ENCODE measurements at regions not wholly inside any gene's neighbourhood (a gene's known extent, or its start where the extent isn't known, plus 50 kb on each side); places are given as distances from the start of the nearest gene placed in this dataset.
A peak's percentile ranks its signal among the peaks of the same experiment; 100 is the strongest.

- CTCF ChIA-PET, result no interaction called here
- H3K9me3 ChIP-seq, result peaks cover 8% of the 10 kb centered on the region; the same call in 1 of the 3 replicates
- POLR2A ChIA-PET, result no interaction called here
These were observed 73.6 kb upstream of the UGP2 start for GRCh38 chr2:63768051-63768450.

DNA sequence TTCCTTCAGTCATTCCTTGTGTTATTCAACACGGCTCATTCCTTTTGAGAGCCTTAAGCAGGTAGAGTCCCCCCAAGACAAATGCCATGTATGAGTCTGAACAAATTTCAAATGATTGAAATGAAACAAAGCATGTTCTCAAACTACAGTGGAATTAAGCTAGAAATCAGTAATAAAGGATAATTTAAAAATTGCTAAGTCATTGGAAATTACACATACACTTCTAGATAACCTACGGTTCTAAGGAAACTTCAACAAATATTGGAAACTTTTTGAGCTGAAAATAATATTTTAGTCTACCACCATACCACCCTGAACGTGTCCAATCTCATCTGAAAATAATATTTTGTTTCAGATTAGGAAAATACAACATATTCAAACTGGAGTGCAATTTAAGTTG lies 71.8 kb upstream of the UGP2 start:
- no peak for DNase-seq (ENCODE audit: low read depth in 1 of 2, low spot score in 1 of 2)
- CTCF ChIA-PET, result interaction anchor here (1.3 kb wide), 1 partner anchor 83 kb away, joined by 3 read pairs; no protein-coding TSS in a partner anchor
- TF ChIP-seq MAFK (IDR thresholded peaks at IDR 0.05; ENCODE audit: partially characterized antibody) (peak; percentile 83), POLR2AphosphoS2 (conservative IDR thresholded peaks at IDR 0.05; ENCODE audit: low read length) (no peak), NFE2L2 (conservative IDR thresholded peaks at IDR 0.05; ENCODE audit: low read length) (peak; percentile 49; the same call in 1 of the 2 replicates)
- ATAC-seq, result no peak
- no peak overlapping the region for H3K4me2 ChIP-seq
- H3K4me3 ChIP-seq, result no peak overlapping the region
- 56% methylated on average over 3 of the region's 3 CpGs for WGBS (ENCODE audit: missing lambda C conversion rate)
- FAIRE-seq, result no peak
- H3K4me1 ChIP-seq, result no peaks in the 10 kb centered on the region
- H3K27ac ChIP-seq, result no peak overlapping the region
- H3K9me3 ChIP-seq, result peaks cover 8% of the 10 kb centered on the region; the same call in 1 of the 3 replicates
- POLR2A ChIA-PET, result no interaction called here

More at GRCh38 chr2:63768051-63768450, 73.6 kb upstream of the UGP2 start:
- Histone ChIP-seq H3K4me3 (no peak overlapping the region), H3K4me2 (no peak overlapping the region), H3K4me1 (no peaks in the 10 kb centered on the region), H3K27ac (no peak overlapping the region)
- DNase-seq (ENCODE audit: low read depth in 1 of 2, low spot score in 1 of 2), result no peak
- FAIRE-seq, result peak; percentile 36
- no peak for ATAC-seq
- TF ChIP-seq KDM5A (IDR thresholded peaks at IDR 0.05), result no peak
- no peak for TF ChIP-seq CHD4 (IDR thresholded peaks at IDR 0.05; ENCODE audit: borderline replicate concordance)
- TF ChIP-seq RAD21 (conservative IDR thresholded peaks at IDR 0.05 in 1 of 2, IDR thresholded peaks at IDR 0.05 in 1 of 2), result no peak
- no peak for TF ChIP-seq HDAC2 (IDR thresholded peaks at IDR 0.05)
- no peak for TF ChIP-seq MAZ (IDR thresholded peaks at IDR 0.05; ENCODE audit: borderline replicate concordance, low read depth, low read length)
- TF ChIP-seq TP53 (CRISPR knock-in tag; IDR thresholded peaks at IDR 0.05), result no peak
- no peak for TF ChIP-seq USF2 (IDR thresholded peaks at IDR 0.05)
- no peak for TF ChIP-seq PHF8 (IDR thresholded peaks at IDR 0.05; ENCODE audit: borderline replicate concordance, low read depth)
- no peak for TF ChIP-seq NR3C1 (IDR thresholded peaks at IDR 0.05)
- no peak for TF ChIP-seq EP300 (IDR thresholded peaks at IDR 0.05)
- TF ChIP-seq POLR2AphosphoS2 (conservative IDR thresholded peaks at IDR 0.05; ENCODE audit: low read length), result no peak
- TF ChIP-seq, protein P1, sequence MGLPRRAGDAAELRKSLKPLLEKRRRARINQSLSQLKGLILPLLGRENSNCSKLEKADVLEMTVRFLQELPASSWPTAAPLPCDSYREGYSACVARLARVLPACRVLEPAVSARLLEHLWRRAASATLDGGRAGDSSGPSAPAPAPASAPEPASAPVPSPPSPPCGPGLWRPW (IDR thresholded peaks at IDR 0.05), result no peak

GRCh38 chr2:63772061-63772460 lies 69.6 kb upstream of the UGP2 start:
- Histone ChIP-seq H3K4me3 (no peak overlapping the region), H3K27ac (no peak overlapping the region), H3K9me3 (peaks cover 4% of the 10 kb centered on the region; the same call in 1 of the 3 replicates), H3K4me2 (no peak overlapping the region), H3K4me1 (no peaks in the 10 kb centered on the region)
- FAIRE-seq, result no peak
- ChIA-PET CTCF (no interaction called here), POLR2A (no interaction called here)
- WGBS (ENCODE audit: missing lambda C conversion rate), result 35% methylated on average over 3 of the region's 3 CpGs
- no peak for DNase-seq (ENCODE audit: low read depth in 1 of 2, low spot score in 1 of 2)
- TF ChIP-seq FOSB (CRISPR knock-in tag; IDR thresholded peaks at IDR 0.05), result no peak
- TF ChIP-seq RARB (CRISPR knock-in tag; IDR thresholded peaks at IDR 0.05), result no peak
- TF ChIP-seq, protein P2, sequence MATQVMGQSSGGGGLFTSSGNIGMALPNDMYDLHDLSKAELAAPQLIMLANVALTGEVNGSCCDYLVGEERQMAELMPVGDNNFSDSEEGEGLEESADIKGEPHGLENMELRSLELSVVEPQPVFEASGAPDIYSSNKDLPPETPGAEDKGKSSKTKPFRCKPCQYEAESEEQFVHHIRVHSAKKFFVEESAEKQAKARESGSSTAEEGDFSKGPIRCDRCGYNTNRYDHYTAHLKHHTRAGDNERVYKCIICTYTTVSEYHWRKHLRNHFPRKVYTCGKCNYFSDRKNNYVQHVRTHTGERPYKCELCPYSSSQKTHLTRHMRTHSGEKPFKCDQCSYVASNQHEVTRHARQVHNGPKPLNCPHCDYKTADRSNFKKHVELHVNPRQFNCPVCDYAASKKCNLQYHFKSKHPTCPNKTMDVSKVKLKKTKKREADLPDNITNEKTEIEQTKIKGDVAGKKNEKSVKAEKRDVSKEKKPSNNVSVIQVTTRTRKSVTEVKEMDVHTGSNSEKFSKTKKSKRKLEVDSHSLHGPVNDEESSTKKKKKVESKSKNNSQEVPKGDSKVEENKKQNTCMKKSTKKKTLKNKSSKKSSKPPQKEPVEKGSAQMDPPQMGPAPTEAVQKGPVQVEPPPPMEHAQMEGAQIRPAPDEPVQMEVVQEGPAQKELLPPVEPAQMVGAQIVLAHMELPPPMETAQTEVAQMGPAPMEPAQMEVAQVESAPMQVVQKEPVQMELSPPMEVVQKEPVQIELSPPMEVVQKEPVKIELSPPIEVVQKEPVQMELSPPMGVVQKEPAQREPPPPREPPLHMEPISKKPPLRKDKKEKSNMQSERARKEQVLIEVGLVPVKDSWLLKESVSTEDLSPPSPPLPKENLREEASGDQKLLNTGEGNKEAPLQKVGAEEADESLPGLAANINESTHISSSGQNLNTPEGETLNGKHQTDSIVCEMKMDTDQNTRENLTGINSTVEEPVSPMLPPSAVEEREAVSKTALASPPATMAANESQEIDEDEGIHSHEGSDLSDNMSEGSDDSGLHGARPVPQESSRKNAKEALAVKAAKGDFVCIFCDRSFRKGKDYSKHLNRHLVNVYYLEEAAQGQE (IDR thresholded peaks at IDR 0.05), result no peak
- no peak for TF ChIP-seq USF2 (IDR thresholded peaks at IDR 0.05)
- no peak for TF ChIP-seq CHD4 (IDR thresholded peaks at IDR 0.05; ENCODE audit: borderline replicate concordance)
- TF ChIP-seq JUN (IDR thresholded peaks at IDR 0.05), result no peak
- no peak for TF ChIP-seq RFX5 (IDR thresholded peaks at IDR 0.05)
- no peak for TF ChIP-seq ZC3H11A (IDR thresholded peaks at IDR 0.05)
- no peak for TF ChIP-seq EP300 (IDR thresholded peaks at IDR 0.05)
- no peak for TF ChIP-seq RAD21 (conservative IDR thresholded peaks at IDR 0.05 in 1 of 2, IDR thresholded peaks at IDR 0.05 in 1 of 2)
- TF ChIP-seq HOXB13 (CRISPR knock-in tag; IDR thresholded peaks at IDR 0.05; ENCODE audit: low read depth), result no peak
- TF ChIP-seq, protein P3, sequence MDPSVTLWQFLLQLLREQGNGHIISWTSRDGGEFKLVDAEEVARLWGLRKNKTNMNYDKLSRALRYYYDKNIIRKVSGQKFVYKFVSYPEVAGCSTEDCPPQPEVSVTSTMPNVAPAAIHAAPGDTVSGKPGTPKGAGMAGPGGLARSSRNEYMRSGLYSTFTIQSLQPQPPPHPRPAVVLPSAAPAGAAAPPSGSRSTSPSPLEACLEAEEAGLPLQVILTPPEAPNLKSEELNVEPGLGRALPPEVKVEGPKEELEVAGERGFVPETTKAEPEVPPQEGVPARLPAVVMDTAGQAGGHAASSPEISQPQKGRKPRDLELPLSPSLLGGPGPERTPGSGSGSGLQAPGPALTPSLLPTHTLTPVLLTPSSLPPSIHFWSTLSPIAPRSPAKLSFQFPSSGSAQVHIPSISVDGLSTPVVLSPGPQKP (IDR thresholded peaks at IDR 0.05; ENCODE audit: low read depth, low read length), result no peak
- TF ChIP-seq HEYL (CRISPR knock-in tag; IDR thresholded peaks at IDR 0.05), result no peak
- TF ChIP-seq ZFP36 (IDR thresholded peaks at IDR 0.05; ENCODE audit: borderline replicate concordance, partially characterized antibody), result no peak
- TF ChIP-seq MYC (IDR thresholded peaks at IDR 0.05; ENCODE audit: borderline replicate concordance, low read length), result no peak
- TF ChIP-seq CBX8 (IDR thresholded peaks at IDR 0.05), result no peak
- ATAC-seq, result no peak
